NB4 (cell line): ENCODE measurements at regions not wholly inside any gene's neighbourhood (a gene's known extent, or its start where the extent isn't known, plus 50 kb on each side); places are given as distances from the start of the nearest gene placed in this dataset.

Experiments
- DNase-seq: peaks from one replicate; pipeline ENCODE4 v3.0.0; 2010; ENCODE audit warnings: low read depth
- H3K4me3 ChIP-seq: one replicate; pipeline ENCODE4 v1.5.1; 2011; ENCODE audit warnings: mild to moderate bottlenecking, low read depth, low read length, moderate library complexity
- CTCF ChIP-seq: IDR thresholded peaks from one replicate; pipeline ENCODE4 v1.5.1; 2012; ENCODE audit warnings: low read depth, low read length
- MAX ChIP-seq: IDR thresholded peaks from 2 replicates; pipeline ENCODE4 v1.6.1; 2011; ENCODE audit warnings: low read depth, low read length
- MYC ChIP-seq: IDR thresholded peaks from 2 replicates; pipeline ENCODE4 v1.6.1; 2011; ENCODE audit warnings: low read depth, low read length
- POLR2A ChIP-seq: IDR thresholded peaks from 2 replicates; pipeline ENCODE4 v1.6.1; 2011; ENCODE audit warnings: mild to moderate bottlenecking; ENCODE audit not compliant: insufficient read length; ENCODE audit errors: extremely low read depth

GRCh38 chr16:86942151-86943051 lies 364.1 kb downstream of the FOXL1 start:
- H3K4me3 ChIP-seq = no peak overlapping the region
- no peak for TF ChIP-seq POLR2A
- TF ChIP-seq MYC = no peak
- TF ChIP-seq CTCF = no peak
- no peak for TF ChIP-seq MAX
- no peak for DNase-seq

GRCh38 chr16:86945166-86945900 lies 367.0 kb downstream of the FOXL1 start:
- TF ChIP-seq POLR2A (no peak), MYC (no peak), CTCF (no peak), MAX (no peak)
- DNase-seq = no peak
- no peak overlapping the region for H3K4me3 ChIP-seq

- TF ChIP-seq CTCF = no peak
- TF ChIP-seq POLR2A = no peak
- TF ChIP-seq MAX = no peak
- TF ChIP-seq MYC = no peak
- no peak overlapping the region for H3K4me3 ChIP-seq
- DNase-seq = no peak
Observed at GRCh38 chr16:86946396-86946795, 368.0 kb downstream of the FOXL1 start.

GRCh38 chr16:86946981-86947380 lies 368.6 kb downstream of the FOXL1 start:
- no peak for TF ChIP-seq MAX
- TF ChIP-seq CTCF = no peak
- TF ChIP-seq MYC = no peak
- no peak for TF ChIP-seq POLR2A
- no peak overlapping the region for H3K4me3 ChIP-seq
- DNase-seq = no peak

GRCh38 chr16:86948046-86948445 lies 369.1 kb downstream of the C16orf95 start:
- no peak for DNase-seq
- no peak overlapping the region for H3K4me3 ChIP-seq
- TF ChIP-seq POLR2A (no peak), CTCF (no peak), MYC (no peak), MAX (no peak)
